Inflammatory macrophage treated with lipopolysaccharide for 1 hour (primary cell): ENCODE measurements at regions not wholly inside any gene's neighbourhood (a gene's known extent, or its start where the extent isn't known, plus 50 kb on each side); places are given as distances from the start of the nearest gene placed in this dataset.
A peak's percentile ranks its signal among the peaks of the same experiment; 100 is the strongest.
"Not testable (repeated sequence)": the region's sequence is repeated elsewhere in the genome, so short reads cannot be mapped to it uniquely, and the experiment has no call there.

Experiments used
- DNase-seq, 2 donors: peaks; one replicate each; pipeline ENCODE4 v3.0.0-alpha.2; 2020 to 2022

DNA sequence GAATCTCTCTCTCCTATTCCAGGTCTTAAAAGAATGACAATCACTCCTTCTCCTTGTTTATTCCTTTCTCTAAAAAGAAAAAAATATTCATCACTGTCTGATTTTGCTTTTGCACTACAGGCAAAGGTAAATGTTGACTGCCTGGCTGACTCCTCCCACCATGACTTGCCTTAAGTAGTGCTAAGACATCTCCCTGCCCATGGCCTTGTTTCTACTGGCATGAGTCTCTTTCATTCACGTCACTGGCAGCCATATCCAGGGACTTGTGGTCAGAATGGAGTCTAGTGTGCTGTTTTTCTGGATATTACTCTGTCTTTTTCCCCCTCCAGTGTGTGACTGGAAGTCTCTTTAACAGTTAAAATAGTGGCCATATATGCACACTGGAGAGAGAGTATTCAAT lies 522.9 kb upstream of the DAB2 start:
- peak in 1 of 2 donors; percentile 2 for DNase-seq

DNA sequence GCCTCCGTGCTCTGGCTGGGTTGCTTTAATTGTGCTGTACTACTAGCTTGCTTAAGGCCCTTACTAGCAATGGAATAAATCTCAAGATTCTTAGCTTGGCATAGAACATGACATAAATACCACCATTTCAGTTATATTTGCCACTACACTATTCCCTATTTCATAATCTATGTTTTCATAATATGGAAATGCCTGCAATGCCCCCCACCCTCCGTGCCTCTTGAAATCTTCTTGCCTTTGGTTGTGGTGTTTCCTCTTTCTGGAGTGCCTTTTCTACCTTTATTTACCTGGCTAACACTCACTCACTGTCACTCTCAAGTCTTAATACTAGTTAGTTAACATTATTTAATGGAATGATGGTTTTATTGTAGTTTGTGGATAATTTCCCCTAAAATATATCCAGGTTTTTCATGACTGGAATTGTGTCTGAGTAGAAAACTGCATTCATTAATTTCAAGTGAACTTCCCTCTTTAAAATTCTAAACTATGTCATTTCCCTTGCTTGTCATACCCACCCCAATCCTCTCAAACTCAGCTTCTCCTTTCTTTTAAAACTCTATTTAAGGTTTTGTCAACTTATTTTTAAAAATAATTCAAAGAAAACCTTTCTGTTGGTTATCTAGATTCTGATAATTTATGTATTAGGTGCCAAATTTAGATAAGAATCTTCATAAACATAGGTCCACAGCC lies 521.7 kb upstream of the DAB2 start:
- DNase-seq: peak; percentile 25 to 37

- DNase-seq: peak; percentile 6 to 8
Observed at GRCh38 chr5:39945870-39946269, 521.1 kb upstream of the DAB2 start.

- DNase-seq: no peak
Observed at GRCh38 chr5:39943811-39944210, 519.0 kb upstream of the DAB2 start.

GRCh38 chr5:39942606-39943005 lies 517.8 kb upstream of the DAB2 start:
- DNase-seq: no peak

DNA sequence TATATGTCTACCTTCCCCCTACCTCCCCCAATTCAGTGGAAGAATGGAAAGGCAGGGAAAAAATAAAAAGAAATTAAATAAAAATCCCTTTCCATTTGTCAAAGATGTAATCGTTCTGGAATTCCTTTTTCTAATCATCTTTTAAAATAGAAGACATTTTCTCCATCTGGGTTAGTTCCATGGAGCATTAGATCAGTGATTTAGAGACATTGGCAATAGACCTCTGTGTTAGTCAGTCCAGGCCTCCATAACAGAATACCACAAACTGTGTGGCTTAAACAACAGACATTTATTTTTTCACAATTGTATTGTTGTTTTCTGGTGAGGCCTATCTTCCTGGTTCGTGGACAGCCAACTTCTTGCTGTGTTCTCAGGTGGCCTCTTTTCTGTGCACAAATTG lies 516.6 kb upstream of the DAB2 start:
- no peak for DNase-seq

DNA sequence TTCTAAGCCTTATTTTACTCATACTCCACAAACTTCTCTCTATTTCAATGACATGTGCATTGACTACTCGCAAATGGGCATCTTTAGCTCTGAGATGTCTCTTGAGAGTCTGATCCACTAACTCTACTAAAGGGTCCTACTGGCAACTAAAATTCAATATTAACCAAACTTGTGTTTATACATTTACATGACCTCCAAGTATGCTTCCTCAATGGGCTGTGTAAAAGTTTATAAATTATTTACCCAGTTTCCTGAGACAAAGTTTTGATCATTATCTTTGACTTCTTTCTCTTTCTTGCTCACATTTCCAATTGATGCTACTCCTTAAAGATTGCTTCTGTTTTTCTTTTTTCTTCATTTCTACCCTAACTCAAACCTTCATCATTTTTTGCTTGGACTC lies 510.1 kb upstream of the DAB2 start:
- DNase-seq: no peak

GRCh38 chr5:39933061-39933460 lies 508.3 kb upstream of the DAB2 start:
- no peak for DNase-seq

DNA sequence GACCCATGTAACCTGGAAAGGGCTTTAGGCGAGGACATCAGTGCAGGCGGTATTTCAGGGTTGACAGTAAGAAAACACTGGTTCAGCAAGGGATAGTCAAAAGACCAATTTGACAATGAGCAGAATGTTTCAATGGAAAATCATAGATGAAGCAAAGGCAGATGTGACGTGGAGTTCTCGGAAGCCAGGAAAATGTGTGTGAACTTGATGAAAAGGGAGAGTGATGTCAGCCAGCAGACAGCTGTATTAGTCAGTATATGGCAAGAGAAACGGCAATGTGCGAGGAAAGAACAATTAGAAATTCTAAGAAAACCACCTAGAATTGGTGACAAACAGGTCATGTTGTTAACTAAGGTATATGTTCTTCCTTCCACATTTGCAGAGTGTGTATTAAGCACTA lies 503.9 kb upstream of the DAB2 start:
- DNase-seq: no peak

GRCh38 chr5:39919876-39920275 lies 495.1 kb upstream of the DAB2 start:
- DNase-seq: no peak

DNA sequence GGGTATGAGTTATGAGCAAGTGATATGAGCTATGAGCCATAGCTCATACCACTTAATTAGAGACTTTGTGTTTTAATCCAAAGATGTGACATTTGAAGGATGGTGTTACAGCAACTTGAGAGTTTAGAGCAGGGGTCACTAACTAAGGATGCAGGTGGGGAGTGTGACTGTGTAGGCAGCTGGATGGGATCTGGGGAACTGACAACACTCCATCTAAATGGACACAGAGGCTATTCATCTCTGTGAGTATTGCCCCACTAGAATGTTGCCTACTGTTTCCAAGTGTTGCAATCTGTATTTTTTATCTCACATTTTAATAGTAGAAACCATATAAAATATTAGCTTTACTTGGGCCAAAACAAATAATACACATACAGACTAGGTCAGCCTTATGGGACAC lies 488.1 kb upstream of the DAB2 start:
- no peak for DNase-seq

DNA sequence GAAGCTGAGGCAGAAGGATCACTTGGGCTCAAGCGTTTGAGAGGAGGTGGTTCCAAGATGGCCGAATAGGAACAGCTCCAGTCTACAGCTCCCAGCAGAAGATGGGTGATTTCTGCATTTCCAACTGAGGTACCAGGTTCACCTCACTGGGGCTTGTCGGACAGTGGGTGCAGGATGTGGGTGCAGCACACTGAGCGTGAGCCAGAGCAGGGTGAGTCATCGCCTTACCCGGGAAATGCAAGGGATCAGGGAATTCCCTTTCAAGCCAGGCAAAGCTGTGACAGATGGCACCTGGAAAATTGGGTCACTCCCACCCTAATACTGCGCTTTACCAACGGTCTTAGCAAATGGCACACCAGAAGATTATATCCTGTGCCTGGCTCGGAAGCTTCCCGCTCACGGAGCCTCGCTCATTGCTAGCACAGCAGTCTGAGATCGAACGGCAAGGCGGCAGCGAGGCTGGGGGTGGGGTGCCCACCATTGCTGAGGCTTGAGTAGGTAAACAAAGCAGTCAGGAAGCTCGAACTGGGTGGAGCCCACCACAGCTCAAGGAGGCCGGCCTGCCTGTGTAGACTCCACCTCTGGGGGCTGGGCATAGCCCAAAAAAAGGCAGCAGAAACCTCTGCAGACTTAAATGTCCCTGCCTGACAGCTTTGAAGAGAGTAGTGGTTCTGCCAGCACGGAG lies 482.6 kb upstream of the DAB2 start:
- not testable (repeated sequence) for DNase-seq

- DNase-seq: no peak
Observed at GRCh38 chr5:39906146-39906545, 481.4 kb upstream of the DAB2 start.

DNA sequence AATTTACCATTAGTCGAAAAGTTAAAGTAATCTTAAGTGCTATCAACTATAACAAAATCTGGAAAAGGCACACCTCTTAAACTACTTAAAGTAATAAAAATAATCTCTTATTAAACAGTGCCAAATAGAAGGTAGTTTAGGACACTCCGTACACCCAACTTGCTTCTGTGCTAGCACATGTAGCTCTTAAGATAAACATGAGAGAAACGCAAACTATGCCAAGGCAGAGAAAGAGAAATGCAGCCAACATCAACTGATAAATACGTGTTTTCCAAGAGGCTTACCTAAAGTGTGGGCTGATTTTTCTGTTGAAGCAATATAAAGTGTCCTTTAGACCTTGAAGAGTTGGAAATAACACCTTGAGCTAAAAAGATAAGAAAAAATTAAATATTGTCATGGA lies 480.6 kb upstream of the DAB2 start:
- no peak for DNase-seq

- no peak for DNase-seq
Observed at GRCh38 chr5:39902626-39903025, 477.8 kb upstream of the DAB2 start.

- DNase-seq: no peak
Observed at GRCh38 chr5:39898731-39899130, 474.0 kb upstream of the DAB2 start.

DNA sequence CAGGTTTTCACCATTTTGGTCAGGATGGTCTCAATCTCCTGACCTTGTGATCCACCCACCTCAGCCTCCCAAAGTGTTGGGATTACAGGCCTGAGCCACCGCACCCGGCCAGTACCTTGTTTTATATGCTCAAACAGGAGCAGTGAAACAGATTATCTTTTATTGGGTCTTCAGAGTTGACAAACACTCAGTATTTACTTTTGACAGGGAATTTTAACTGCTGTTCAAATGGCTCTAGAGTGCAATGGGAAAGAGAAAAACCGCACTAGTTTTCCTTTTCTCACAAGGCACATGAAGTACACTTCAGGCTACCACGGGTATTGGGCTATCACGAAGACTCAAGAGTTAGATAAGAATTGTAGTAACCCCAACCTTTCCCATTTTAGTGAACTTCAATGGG lies 471.9 kb upstream of the DAB2 start:
- DNase-seq: no peak

DNA sequence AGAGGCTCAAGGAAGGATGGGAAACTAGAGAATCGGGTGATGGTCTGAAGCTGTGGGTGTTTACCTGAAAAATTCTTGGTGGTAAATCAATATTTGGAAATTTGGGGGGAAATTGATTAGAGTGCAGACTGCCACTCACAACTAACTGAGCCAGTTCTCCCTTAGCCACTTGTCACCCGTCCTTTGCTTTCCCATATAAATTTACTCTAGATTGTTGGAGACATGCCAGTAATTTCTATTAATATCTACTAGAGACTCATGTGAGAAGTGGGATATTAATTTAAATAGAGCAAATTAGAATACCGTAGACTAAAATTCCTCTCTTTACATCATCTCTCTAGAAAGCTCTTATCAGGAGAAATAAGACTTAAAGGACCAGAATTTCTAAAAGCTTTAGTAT lies 471.3 kb upstream of the DAB2 start:
- DNase-seq: no peak

DNA sequence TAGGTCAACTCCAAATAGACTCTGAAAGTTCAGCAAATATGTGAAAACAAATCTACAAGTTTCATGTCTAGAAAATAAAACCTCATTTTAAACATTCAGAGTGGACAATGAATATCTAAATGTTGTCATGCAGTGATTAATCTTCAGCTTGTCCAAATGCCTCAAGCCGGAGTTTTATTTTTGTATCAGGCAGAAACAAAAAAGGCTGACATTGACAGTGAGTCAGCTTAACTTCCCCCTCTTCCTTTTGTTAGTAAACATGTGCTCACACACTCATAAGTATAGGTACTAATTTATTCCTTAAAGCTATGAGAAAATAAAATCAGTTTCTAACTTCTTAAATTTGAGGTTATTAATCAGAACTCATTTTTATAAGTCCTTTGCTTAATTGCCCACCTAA lies 467.9 kb upstream of the DAB2 start:
- peak in 1 of 2 donors; percentile 3 for DNase-seq

GRCh38 chr5:39891376-39891775 lies 466.6 kb upstream of the DAB2 start:
- no peak for DNase-seq

- DNase-seq: no peak
Observed at GRCh38 chr5:39880985-39881384, 456.2 kb upstream of the DAB2 start.

DNA sequence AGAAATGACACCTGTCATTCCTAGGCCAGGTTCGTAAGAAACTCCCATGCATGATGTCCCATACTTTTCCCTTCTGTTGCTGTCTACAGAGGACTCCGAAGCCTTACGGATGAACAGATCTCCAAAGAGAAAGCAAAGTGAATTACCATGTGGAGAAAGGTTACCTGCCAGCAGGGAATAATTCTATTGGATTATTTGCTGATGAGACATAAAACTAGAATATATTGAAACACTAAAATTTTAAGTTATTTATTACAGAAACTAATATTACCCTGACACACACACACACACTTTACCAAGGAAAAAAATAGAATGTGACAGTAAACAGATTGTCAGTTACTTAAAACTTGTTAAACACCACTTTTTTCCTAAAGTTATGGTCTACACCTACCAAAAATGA lies 452.7 kb upstream of the DAB2 start:
- no peak for DNase-seq

GRCh38 chr5:39876146-39876545 lies 451.4 kb upstream of the DAB2 start:
- peak in 1 of 2 donors; percentile 40 for DNase-seq

- DNase-seq: no peak
Observed at GRCh38 chr5:39870137-39870536, 445.4 kb upstream of the DAB2 start.

- DNase-seq: no peak
Observed at GRCh38 chr5:39869396-39869795, 444.6 kb upstream of the DAB2 start.
